ENCODE measurements at regions not wholly inside any gene's neighbourhood (a gene's known extent, or its start where the extent isn't known, plus 50 kb on each side); places are given as distances from the start of the nearest gene placed in this dataset.

GRCh38 chr9:108363311-108363710 is 492.5 kb downstream of the ACTL7B start:
- TF ChIP-seq, protein P1, sequence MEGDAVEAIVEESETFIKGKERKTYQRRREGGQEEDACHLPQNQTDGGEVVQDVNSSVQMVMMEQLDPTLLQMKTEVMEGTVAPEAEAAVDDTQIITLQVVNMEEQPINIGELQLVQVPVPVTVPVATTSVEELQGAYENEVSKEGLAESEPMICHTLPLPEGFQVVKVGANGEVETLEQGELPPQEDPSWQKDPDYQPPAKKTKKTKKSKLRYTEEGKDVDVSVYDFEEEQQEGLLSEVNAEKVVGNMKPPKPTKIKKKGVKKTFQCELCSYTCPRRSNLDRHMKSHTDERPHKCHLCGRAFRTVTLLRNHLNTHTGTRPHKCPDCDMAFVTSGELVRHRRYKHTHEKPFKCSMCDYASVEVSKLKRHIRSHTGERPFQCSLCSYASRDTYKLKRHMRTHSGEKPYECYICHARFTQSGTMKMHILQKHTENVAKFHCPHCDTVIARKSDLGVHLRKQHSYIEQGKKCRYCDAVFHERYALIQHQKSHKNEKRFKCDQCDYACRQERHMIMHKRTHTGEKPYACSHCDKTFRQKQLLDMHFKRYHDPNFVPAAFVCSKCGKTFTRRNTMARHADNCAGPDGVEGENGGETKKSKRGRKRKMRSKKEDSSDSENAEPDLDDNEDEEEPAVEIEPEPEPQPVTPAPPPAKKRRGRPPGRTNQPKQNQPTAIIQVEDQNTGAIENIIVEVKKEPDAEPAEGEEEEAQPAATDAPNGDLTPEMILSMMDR (IDR thresholded peaks at IDR 0.05): no peak
- no peak for TF ChIP-seq POLR2A (IDR thresholded peaks at IDR 0.05)
